MM.1S (cell line): ENCODE measurements at regions not wholly inside any gene's neighbourhood (a gene's known extent, or its start where the extent isn't known, plus 50 kb on each side); places are given as distances from the start of the nearest gene placed in this dataset.

Experiments
- DNase-seq: peaks from one replicate; pipeline ENCODE4 v3.0.0-alpha.2; 2015
- H2AFZ ChIP-seq: fragments of 300-600 bp; sonication (generic); 2 replicates; pipeline ENCODE4 v1.6.0; 2016; ENCODE audit warnings: antibody characterized with exemption, low read length
- H3F3A ChIP-seq: fragments of 300-600 bp; sonication (generic); 2 replicates; pipeline ENCODE4 v1.6.1; 2016; ENCODE audit warnings: mild to moderate bottlenecking, antibody characterized with exemption, low read length, moderate library complexity, mixed read lengths; ENCODE audit not compliant: insufficient read depth
- H3K27ac ChIP-seq: fragments of 300-600 bp; sonication (generic); 2 replicates; pipeline ENCODE4 v1.5.1; 2016; ENCODE audit warnings: mild to moderate bottlenecking, low read length
- H3K27me3 ChIP-seq: fragments of 300-600 bp; sonication (generic); replicated peaks from 2 replicates; pipeline ENCODE4 v1.6.0; 2016; ENCODE audit warnings: low read length; ENCODE audit not compliant: insufficient read depth
- H3K36me3 ChIP-seq: fragments of 300-600 bp; sonication (generic); replicated peaks from 2 replicates; pipeline ENCODE4 v1.6.1; 2016; ENCODE audit warnings: mild to moderate bottlenecking, low read length, mixed read lengths; ENCODE audit not compliant: insufficient read depth
- H3K4me1 ChIP-seq: fragments of 300-600 bp; sonication (generic); 2 replicates; pipeline ENCODE4 v1.6.1; 2016; ENCODE audit warnings: low read length, mixed read lengths
- H3K4me2 ChIP-seq: fragments of 300-600 bp; sonication (generic); 2 replicates; pipeline ENCODE4 v1.6.0; 2016; ENCODE audit warnings: low read depth, low read length
- H3K4me3 ChIP-seq: fragments of 300-600 bp; sonication (generic); 2 replicates; pipeline ENCODE4 v1.5.1; 2016; ENCODE audit warnings: low read length, mixed read lengths
- H3K79me2 ChIP-seq: fragments of 300-600 bp; sonication (generic); 2 replicates; pipeline ENCODE4 v1.6.1; 2016; ENCODE audit warnings: mixed run types, low read length, mixed read lengths
- H3K9ac ChIP-seq: fragments of 300-600 bp; sonication (generic); 2 replicates; pipeline ENCODE4 v1.6.1; 2016; ENCODE audit warnings: low read length, mixed read lengths
- H3K9me2 ChIP-seq: fragments of 300-600 bp; sonication (generic); replicated peaks from 2 replicates; pipeline ENCODE4 v1.6.1; 2016; ENCODE audit warnings: mild to moderate bottlenecking, low read length, mixed read lengths; ENCODE audit not compliant: insufficient read depth
- H3K9me3 ChIP-seq: fragments of 300-600 bp; sonication (generic); replicated peaks from 2 replicates; pipeline ENCODE4 v1.6.1; 2016; ENCODE audit warnings: mild to moderate bottlenecking, low read length, mixed read lengths; ENCODE audit not compliant: insufficient read depth
- H4K20me1 ChIP-seq: fragments of 300-600 bp; sonication (generic); 2 replicates; pipeline ENCODE4 v1.6.1; 2016; ENCODE audit warnings: mild to moderate bottlenecking, low read length, moderate library complexity, mixed read lengths; ENCODE audit not compliant: insufficient read depth
- CTCF ChIP-seq: fragments of 300-600 bp; sonication (generic); IDR thresholded peaks from 2 replicates; pipeline ENCODE4 v1.5.1; 2016; ENCODE audit warnings: antibody characterized with exemption, low read length, mixed read lengths
- EZH2 ChIP-seq: fragments of 300-600 bp; sonication (generic); optimal IDR thresholded peaks from 2 replicates; pipeline ENCODE3; 2017; ENCODE audit warnings: low read depth, mild to moderate bottlenecking, antibody characterized with exemption, low read length, mixed read lengths
- EZH2phosphoT487 ChIP-seq: fragments of 300-600 bp; sonication (generic); IDR thresholded peaks from 2 replicates; pipeline ENCODE4 v1.6.1; 2018; ENCODE audit warnings: antibody characterized with exemption, low read length

DNA sequence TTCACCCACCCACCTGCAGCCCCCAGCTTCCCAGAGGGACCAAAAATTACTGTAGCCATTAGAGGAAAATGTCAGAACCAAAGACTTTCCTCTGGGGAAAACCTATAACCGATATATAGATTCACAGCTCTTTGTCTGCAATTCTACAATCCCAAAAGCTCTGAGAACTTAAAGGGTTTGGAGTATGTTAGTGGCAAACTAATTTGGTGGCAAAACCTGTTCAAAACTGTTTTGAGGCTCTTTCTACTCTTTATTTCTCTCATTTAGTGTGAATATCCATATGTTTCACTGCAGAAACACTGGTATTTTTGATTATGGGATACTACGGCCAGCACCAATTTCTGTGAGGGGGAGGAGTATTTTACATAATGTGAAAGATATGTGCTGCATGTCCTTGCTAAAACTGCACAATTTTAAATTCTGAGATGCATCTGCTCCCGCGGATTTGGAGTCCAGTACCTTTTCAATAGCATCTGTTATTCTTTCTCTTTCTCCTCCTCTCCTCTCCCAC is 87.5 kb upstream of the MTNR1B start:
- Histone ChIP-seq H4K20me1 (no peaks in the 10 kb centered on the region), H3K4me3 (no peak overlapping the region), H3K9me2 (no peaks in the 10 kb centered on the region), H3K4me1 (no peaks in the 10 kb centered on the region), H3K4me2 (no peak overlapping the region), H3K36me3 (no peaks in the 10 kb centered on the region), H3K27me3 (no peaks in the 10 kb centered on the region), H2AFZ (no peak overlapping the region), H3F3A (no peaks in the 10 kb centered on the region), H3K27ac (no peak overlapping the region), H3K79me2 (no peaks in the 10 kb centered on the region), H3K9ac (no peak overlapping the region), H3K9me3 (no peaks in the 10 kb centered on the region)
- DNase-seq = no peak
- no peak for TF ChIP-seq EZH2
- TF ChIP-seq EZH2phosphoT487 = no peak
- no peak for TF ChIP-seq CTCF

- Histone ChIP-seq H3K4me3 (no peak overlapping the region), H4K20me1 (no peaks in the 10 kb centered on the region), H3K9me2 (no peaks in the 10 kb centered on the region), H3K27me3 (no peaks in the 10 kb centered on the region), H2AFZ (no peak overlapping the region), H3K9me3 (no peaks in the 10 kb centered on the region), H3K4me2 (no peak overlapping the region), H3K4me1 (no peaks in the 10 kb centered on the region), H3K27ac (no peak overlapping the region), H3K9ac (no peak overlapping the region), H3F3A (no peaks in the 10 kb centered on the region), H3K79me2 (no peaks in the 10 kb centered on the region), H3K36me3 (no peaks in the 10 kb centered on the region)
- no peak for DNase-seq
- TF ChIP-seq EZH2phosphoT487 (no peak), CTCF (no peak), EZH2 (no peak)
Measured at GRCh38 chr11:92882828-92883611, 86.4 kb upstream of the MTNR1B start.

GRCh38 chr11:92885600-92885999 is 83.9 kb upstream of the MTNR1B start:
- H3K4me2 ChIP-seq = no peak overlapping the region
- TF ChIP-seq EZH2 = no peak
- no peak for TF ChIP-seq EZH2phosphoT487
- TF ChIP-seq CTCF = no peak
- H4K20me1 ChIP-seq = no peaks in the 10 kb centered on the region
- no peak overlapping the region for H3K9ac ChIP-seq
- no peaks in the 10 kb centered on the region for H3K79me2 ChIP-seq
- H3K9me3 ChIP-seq = no peaks in the 10 kb centered on the region
- no peaks in the 10 kb centered on the region for H3F3A ChIP-seq
- no peaks in the 10 kb centered on the region for H3K9me2 ChIP-seq
- H3K27me3 ChIP-seq = no peaks in the 10 kb centered on the region
- no peaks in the 10 kb centered on the region for H3K4me1 ChIP-seq
- no peak overlapping the region for H3K4me3 ChIP-seq
- H3K36me3 ChIP-seq = no peaks in the 10 kb centered on the region
- no peak for DNase-seq
- no peak overlapping the region for H2AFZ ChIP-seq
- no peak overlapping the region for H3K27ac ChIP-seq
